HTR-8/SVneo (cell line): ENCODE measurements at regions not wholly inside any gene's neighbourhood (a gene's known extent, or its start where the extent isn't known, plus 50 kb on each side); places are given as distances from the start of the nearest gene placed in this dataset.
"Not testable (repeated sequence)": the region's sequence is repeated elsewhere in the genome, so short reads cannot be mapped to it uniquely, and the experiment has no call there.

Source experiments
- DNase-seq: peaks from one replicate; pipeline ENCODE4 v3.0.0; 2011; ENCODE audit warnings: low spot score, mixed read lengths; ENCODE audit not compliant: insufficient read length
- FAIRE-seq: peaks from 2 replicates; lab custom pipeline; 2011; peaks lifted over from hg19 to GRCh38; lab: Jason Lieb, UNC

DNA sequence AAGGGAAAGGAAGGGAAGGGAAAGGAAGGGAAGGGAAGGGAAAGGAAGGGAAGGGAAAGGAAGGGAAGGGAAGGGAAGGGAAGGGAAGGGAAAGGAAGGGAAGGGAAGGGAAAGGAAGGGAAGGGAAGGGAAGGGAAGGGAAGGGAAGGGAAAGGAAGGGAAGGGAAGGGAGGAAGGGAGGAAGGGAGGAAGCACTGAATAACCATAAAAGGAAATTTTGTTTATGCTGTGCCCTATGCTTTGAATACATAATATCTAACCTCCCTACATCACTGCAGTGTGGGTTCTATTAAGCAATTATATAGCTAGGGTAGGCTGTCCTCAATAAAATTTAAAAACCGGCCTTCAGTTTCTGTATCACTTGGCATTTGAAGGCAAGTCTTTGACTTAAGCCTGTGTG is 346.6 kb downstream of the SLC7A11 start:
- FAIRE-seq, DNase-seq: not testable (repeated sequence)

DNA sequence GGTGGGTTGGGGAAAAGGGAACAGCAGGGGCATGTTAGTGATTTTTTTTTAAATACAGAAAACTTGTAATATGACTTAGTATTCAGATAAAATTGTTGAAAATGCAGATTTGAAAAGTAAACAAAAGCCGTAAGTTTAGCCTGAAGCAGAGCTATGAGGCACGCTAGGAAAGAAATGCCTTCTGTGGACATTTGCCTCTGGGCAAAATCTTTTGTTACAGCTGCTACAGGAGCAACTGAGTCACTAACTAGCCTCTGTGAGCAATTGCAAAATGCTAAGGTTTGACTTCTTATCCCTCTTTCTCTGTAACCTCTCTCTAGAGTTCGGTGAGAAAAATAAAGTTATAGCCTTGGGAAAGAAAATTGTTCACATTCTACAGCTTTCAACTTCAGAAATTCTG is 350.0 kb downstream of the SLC7A11 start:
- DNase-seq (no peak), FAIRE-seq (no peak)

DNA sequence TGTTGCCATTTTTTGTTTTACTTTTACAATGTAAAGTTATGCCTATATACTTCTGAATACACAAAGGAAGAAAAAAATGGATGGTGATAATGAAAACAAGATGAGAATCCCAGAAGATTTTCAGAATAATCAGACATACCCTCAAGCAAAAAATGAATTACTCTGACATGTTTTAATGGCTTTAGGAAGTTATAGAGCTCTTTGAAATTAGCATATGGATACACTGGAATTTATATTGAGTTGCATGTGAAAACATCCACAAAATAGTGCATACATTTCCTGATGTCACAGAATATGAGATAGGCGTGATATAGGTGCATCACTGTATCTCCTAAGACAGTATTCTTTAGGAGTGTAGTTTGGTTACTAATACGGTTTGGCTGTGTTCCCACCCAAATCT is 351.3 kb downstream of the SLC7A11 start:
- FAIRE-seq: no peak

DNA sequence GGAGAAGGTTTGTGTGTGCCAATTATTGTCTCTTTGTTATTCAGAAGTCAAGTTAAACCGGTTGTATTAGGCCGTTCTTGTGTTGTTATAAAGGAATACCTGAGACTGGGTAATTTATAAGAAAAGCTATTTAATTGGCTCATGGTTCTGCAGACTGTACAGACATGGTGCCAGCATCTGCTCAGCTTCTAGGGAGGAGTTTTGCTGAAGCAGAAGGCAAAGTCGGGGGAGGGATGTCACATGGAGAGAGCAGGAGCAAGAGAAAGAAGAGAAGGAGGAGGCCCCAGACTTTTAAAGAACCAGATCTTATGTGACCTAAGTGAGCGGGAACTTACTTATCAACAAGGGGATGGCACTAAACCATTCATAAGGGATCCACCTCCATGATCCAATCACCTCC is 349.3 kb upstream of the PCDH18 start:
- no peak for FAIRE-seq

More for the DNA sequence above, 351.3 kb downstream of the SLC7A11 start:
- DNase-seq: no peak

DNA sequence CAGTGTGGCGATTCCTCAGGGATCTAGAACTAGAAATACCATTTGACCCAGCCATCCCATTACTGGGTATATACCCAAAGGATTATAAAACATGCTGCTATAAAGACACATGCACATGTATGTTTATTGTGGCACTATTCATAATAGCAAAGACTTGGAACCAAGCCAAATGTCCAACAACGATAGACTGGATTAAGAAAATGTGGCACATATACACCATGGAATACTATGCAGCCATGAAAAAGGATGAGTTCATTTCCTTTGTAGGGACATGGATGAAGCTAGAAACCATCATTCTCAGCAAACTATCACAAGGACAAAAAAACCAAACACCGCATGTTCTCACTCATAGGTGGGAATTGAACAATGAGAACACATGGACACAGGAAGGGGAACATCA is 335.8 kb upstream of the PCDH18 start:
- FAIRE-seq, DNase-seq: not testable (repeated sequence)

More for the DNA sequence above, 349.3 kb upstream of the PCDH18 start:
- no peak for DNase-seq

DNA sequence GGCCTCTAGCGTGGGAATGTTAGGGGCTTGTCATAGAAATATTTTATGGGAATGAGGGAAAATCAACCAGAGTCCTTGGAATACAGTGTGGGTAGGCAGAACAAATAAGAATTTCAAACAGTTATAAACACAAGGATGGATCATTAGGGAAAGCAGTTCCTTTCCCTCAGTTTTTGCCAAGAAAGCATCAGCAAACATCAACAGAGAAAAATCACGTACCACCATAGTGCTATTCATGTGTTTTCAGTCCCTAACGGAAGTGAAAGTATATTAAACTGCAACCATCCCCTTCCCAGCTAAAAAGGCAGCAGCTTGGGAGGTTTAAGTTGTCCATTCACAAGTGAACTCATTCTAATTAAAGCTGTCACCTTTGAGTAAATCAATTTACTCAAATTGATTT is 334.4 kb upstream of the PCDH18 start:
- no peak for DNase-seq
- no peak for FAIRE-seq

DNA sequence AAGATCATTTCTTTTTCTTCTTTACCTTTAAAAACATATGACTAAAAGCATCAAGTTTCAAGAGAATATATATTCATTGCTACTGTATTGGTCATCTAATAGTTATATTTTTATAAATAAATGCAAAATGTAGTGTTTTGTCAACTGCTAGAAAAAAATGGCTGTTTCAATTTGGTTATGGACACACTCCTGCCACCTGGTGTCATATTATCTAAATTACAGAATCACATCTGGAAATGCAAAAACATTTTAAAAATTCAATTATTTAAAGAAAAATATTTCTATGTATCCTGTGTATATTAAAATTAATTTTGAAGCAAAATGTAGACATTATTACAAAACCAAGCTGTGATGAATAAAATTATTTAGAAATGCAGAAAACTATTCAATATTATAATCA is 329.4 kb upstream of the PCDH18 start:
- peak; percentile 1 for DNase-seq
- no peak for FAIRE-seq

DNA sequence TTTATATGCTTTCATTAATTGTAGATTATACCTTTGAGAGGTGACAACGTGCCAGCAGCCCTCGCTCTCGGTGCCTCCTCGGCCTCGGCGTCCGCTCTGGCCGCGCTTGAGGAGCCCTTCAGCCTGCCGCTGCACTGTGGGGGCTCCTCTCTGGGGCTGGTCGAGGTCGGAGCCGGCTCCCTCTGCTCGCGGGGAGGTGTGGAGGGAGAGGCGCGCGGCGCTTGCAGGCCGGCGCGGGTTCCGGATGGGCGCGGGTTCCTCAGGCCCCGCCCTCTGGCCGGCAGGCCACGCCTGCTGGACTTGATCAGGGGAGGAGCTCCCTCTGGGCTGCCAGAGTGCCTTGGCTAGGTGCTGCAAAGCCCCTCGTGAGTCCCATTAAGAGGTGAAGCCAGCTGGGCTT is 321.1 kb upstream of the PCDH18 start:
- DNase-seq: no peak
- FAIRE-seq: no peak

DNA sequence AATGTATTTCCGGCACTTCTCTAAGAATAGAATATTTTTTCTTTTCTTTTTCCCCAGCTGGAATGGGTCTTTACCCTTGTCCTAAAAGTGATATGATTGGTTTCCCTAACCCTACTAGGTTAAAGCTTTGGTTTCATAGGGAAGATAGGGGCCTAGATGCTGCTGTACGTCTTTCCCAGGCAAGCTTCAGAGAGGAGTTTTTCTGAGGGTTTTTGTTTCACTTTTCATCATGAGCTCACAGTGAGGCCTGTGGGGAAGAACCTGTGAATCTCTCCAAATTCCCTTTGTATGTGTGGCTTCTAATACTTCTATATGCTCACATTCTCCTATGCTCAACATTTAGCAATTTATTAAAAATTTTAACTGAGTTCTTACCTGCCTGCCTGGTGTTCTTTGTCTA is 320.0 kb upstream of the PCDH18 start:
- FAIRE-seq: no peak

DNA sequence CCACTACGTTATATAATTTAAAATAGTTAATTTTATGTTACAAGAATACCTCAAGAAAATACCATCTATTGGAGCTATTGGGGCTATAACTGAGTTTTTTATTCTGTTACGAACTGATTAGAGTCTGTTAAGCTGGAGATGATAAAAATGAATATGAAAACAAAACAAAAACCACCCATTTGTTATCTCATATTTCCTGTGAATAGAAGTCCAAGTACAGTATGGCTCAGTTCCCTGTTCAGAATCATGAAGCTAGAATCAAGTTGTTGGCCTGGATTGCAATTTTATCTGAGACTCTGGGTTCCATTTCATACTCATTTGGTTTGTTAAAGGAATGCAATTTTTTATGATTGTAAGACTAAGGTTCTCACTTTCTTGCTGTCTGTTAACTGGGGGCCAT is 319.1 kb upstream of the PCDH18 start:
- FAIRE-seq: no peak
- no peak for DNase-seq

More for the DNA sequence above, 320.0 kb upstream of the PCDH18 start:
- DNase-seq: no peak

DNA sequence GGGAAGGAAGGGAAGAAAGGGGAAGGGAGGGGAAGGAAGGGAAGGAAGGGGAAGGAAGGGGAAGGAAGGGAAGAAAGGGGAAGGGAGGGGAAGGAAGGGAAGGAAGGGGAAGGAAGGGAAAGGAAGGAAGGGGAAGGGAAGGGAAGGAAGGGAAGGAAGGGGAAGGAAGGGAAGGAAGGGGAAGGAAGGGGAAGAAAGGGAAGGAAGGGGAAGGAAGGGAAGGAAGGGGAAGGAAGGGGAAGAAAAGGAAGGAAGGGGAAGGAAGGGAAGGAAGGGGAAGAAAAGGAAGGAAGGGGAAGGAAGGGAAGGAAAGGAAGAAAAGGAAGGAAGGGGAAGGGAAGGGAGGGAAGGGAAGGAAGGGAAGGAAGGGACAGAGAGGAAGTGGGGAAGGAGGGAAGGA is 295.7 kb upstream of the PCDH18 start:
- not testable (repeated sequence) for FAIRE-seq, DNase-seq

DNA sequence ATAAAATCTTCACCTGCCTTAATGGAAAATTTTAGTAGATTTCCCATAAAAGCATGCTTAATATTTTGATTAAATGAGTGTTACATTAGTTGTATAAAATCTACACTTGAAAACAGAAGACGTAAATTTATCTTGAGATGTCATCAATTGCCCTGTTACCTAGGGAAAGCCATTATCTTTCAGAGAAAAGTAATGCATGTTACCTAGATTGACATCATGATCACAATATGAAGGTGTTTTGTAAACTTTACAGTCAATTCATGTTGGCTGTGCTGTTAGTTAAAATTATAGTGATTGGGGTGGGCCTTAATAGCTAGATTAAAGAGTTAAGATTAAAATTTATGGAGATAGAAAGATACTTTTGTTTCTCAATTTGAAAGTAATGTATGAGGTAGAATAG is 293.2 kb upstream of the PCDH18 start:
- FAIRE-seq: no peak

DNA sequence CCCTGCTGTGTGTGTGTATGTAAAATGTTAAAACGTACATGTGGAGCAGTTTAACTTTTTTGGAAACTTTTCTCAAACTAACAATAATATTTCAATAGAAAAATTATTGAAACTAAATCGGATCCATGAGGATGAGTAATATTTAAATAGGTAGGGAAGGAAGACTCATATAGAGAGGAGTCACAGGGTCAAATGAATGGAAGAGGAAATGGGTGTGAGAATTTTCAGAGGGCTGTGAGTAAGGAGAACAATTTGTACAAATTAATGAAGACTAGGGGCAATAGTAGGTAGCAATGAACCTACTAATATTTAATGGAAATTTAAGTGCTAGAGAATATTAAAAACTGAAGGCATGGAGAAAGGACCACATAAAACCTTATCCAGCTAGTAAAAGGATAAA is 290.7 kb upstream of the PCDH18 start:
- DNase-seq: no peak
- no peak for FAIRE-seq

More for the DNA sequence above, 293.2 kb upstream of the PCDH18 start:
- no peak for DNase-seq

DNA sequence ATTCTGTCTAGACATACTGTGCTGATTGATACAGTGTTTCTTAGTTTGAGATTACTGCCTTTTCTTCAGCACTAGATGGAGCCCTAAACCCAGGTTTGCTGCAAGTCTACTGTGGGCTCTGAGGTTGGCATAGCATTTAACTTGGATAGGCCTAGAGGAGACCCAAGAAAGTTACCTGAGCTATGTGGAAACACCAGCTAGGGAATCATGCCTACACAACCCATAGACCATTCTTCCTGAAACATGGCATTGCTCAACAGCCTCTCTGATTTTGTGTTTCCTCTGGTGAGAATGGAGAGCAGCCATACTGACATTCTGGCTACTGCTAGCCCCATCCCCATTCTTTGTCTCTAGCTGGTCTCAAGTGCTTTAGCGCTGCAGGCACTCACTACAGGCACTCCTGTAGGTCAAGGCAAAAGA is 287.7 kb upstream of the PCDH18 start:
- DNase-seq (peak; percentile 27), FAIRE-seq (peak; percentile 48)

DNA sequence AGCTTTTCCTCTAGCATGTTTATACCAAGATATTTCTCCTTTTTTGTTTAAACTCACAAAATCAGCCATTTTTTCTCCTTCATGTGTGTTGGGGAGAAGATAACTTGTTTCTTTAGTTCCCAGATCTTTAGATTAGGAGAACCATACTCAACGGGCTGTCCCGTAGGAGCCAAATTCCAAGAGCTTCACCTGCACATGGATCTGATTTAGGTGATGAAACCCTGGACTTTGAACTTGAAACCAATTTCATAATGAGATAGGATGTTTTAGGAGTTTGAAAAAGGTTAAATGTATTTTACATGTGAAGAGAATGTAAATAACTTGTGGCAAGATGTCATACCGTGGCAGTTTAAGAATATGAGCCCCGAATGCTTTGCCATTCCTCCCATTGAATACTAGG is 280.0 kb upstream of the PCDH18 start:
- FAIRE-seq (no peak), DNase-seq (no peak)

DNA sequence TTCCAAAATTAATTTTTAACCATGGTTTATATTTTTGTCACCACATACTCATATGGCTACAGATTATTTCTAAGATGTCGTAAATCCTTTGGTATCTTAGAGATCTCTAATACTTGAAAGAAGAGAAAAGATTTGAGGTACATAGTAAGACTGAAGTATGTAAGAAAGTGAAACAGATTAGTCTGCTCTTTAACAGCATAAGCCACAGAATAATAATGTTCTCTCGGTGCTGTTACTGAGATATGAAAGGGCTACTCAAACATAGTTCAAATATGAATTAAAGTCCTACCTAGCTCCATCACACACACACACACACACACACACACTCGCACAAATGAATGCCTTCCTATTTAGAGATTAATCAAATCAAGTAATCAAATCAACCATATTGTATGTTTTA is 274.1 kb upstream of the PCDH18 start:
- DNase-seq: no peak
- no peak for FAIRE-seq

DNA sequence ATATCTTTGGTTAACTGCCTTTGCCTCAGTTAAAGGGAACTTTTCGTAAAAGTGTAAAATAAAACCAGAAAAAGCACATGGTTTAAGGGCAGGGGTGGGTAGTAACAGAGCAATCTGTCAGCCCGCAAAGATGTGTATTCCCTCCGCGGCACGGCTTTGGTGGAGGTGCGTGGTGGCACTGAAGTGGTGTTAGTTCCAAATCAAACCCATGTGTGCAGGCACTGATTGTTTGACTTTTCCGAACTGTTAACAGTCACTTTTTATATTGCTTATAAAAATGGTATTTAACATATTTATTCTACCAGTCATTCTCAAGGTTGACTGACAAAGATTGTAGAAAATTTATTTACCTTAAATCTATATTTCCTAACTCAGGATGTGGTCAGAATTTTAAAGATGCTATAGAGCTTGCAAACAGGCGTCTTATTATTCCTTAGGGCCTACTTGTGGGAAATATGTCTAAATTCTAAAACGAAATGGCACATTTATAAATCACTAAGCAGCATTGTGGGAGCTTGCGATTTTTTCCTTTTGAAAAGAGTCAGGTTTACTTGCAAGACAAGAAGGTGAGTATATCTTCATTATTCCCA is 272.7 kb upstream of the PCDH18 start:
- DNase-seq (no peak), FAIRE-seq (no peak)

DNA sequence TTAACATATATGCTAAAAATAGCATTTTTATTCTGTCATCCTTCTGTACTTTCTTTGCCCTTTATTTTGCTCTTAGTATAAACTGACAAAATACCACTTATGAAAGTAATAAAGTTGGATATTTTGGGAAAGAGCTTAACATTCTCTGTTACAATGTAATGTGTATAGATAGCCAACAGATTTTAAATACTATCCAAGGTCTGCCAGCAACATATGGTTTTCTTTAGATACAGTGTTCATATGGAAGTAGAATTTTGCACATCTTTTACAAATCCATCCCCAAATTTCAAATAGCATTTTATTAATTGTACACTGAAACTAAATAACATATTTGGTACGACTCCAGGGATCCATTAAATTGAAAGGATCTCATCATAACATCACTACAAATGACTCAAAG is 268.6 kb upstream of the PCDH18 start:
- FAIRE-seq (no peak), DNase-seq (no peak)

DNA sequence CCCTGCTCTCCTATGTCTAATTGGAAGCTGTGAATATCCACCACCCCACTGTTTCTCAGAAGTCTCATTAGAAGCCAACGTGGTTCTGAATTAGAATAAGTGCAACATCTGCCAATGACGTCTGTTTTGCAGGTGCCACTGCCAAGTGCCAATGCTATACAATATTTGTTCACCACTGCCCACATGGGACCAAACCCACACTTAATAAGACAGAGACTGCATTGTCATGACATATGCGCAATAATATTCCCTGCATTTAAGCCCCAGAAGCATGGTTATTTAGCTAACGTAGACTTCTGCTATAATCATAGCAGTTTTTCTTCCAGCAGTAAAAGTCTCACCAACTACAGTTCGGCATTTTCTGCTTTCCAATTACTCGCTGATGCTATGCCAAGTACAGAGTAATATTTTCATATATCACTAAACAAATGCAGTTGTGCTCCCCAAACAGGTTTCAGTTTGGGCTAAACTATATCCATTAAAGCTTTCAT is 262.5 kb upstream of the PCDH18 start:
- DNase-seq: no peak
- no peak for FAIRE-seq

DNA sequence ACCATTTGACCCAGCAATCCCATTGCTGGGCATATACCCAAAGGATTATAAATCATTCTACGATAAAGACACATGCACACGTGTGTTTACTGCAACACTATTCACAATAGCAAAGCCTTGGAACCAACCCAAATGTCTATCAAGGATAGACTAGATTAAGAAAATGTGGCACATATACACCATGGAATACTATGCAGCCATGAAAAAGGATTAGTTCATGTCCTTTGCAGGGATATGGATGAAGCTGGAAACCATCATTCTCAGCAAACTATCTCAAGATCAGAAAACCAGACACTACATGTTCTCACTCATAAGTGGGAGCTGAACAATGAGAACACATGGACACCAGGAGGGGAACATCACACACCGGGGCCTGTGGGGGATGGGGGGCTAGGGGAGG is 257.0 kb upstream of the PCDH18 start:
- not testable (repeated sequence) for DNase-seq, FAIRE-seq

DNA sequence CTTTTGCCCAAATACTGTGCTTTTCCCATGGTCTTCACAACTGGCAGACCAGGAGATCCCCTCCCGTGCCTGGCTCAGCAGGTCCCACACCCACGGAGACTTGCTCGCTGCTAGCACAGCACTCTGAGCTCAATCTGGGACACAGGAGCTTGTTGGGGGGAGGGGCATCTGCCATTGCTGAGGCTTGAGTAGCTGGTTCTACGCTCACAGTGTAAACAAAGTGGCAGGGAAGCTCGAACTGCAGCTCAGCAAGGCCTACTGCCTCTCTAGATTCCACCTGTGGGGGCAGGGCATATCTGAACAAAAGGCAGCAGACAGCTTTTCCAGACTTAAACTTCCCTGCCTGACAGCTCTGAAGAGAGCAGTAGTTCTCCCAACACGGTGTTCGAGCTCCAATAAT is 251.6 kb upstream of the PCDH18 start:
- not testable (repeated sequence) for DNase-seq
- FAIRE-seq: peak; percentile 38

DNA sequence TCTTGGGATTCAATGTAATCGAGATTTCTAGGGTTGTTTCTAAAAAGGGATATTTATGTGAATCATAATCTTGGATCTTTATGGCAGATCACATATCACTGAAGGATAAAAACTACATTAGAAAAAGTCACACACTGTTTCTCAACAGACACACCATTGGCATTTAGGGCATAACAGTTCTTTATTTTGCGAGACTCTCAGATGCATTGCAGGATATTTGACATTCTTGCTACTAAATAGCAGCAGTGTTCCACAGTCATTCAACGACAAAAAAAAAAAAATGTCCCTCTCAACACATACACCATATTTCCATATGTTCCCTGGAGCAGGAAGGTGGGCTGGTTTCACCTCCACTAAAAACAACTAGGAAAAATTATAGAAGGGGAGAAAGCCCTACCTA is 243.4 kb upstream of the PCDH18 start:
- DNase-seq (no peak), FAIRE-seq (no peak)
